Left ventricle myocardium inferior (tissue), 1 donor: ENCODE measurements at regions not wholly inside any gene's neighbourhood (a gene's known extent, or its start where the extent isn't known, plus 50 kb on each side); places are given as distances from the start of the nearest gene placed in this dataset.

Source experiments
- DNase-seq: peaks from one replicate; pipeline ENCODE4 v3.0.0-alpha.2; 2020
- H3K27ac ChIP-seq: fragments of 200-600 bp; replicated peaks from 2 replicates; pipeline ENCODE4 v1.8.0; 2021
- H3K27me3 ChIP-seq: fragments of 200-600 bp; 2 replicates; pipeline ENCODE4 v1.8.0; 2021; ENCODE audit warnings: low read depth
- H3K36me3 ChIP-seq: fragments of 200-600 bp; 2 replicates; pipeline ENCODE4 v1.8.0; 2021
- H3K4me1 ChIP-seq: fragments of 200-600 bp; 2 replicates; pipeline ENCODE4 v1.8.0; 2021
- H3K4me3 ChIP-seq: fragments of 200-600 bp; 2 replicates; pipeline ENCODE4 v1.8.0; 2021; ENCODE audit warnings: mild to moderate bottlenecking, moderate library complexity
- H3K9me3 ChIP-seq: fragments of 200-600 bp; replicated peaks from 2 replicates; pipeline ENCODE4 v1.8.0; 2021
- intact Hi-C: fragments of 100-400 bp; cut with micrococcal nuclease; formaldehyde crosslinking; loops from one replicate; pipeline ENCODE4 v1.11.0; 2022
- TF ChIP-seq, protein P1 (sequence below): fragments of 200-600 bp; IDR thresholded peaks from 2 replicates; pipeline ENCODE4 v1.8.0; 2021; ENCODE audit warnings: antibody characterized with exemption, mild to moderate bottlenecking, borderline replicate concordance
- donor health status: DM: no; HTN: yes; CAD: no; lungs with severe emphysema.

GRCh38 chrX:69097451-69098236 lies 67.6 kb downstream of the PJA1 start:
- Histone ChIP-seq H3K27me3 (no peaks in the 10 kb centered on the region), H3K9me3 (no peaks in the 10 kb centered on the region), H3K36me3 (no peaks in the 10 kb centered on the region), H3K4me1 (no peaks in the 10 kb centered on the region), H3K27ac (no peak overlapping the region), H3K4me3 (no peak overlapping the region)
- TF ChIP-seq, protein P1, sequence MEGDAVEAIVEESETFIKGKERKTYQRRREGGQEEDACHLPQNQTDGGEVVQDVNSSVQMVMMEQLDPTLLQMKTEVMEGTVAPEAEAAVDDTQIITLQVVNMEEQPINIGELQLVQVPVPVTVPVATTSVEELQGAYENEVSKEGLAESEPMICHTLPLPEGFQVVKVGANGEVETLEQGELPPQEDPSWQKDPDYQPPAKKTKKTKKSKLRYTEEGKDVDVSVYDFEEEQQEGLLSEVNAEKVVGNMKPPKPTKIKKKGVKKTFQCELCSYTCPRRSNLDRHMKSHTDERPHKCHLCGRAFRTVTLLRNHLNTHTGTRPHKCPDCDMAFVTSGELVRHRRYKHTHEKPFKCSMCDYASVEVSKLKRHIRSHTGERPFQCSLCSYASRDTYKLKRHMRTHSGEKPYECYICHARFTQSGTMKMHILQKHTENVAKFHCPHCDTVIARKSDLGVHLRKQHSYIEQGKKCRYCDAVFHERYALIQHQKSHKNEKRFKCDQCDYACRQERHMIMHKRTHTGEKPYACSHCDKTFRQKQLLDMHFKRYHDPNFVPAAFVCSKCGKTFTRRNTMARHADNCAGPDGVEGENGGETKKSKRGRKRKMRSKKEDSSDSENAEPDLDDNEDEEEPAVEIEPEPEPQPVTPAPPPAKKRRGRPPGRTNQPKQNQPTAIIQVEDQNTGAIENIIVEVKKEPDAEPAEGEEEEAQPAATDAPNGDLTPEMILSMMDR, result no peak
- intact Hi-C loops, result no loop called here
- DNase-seq, result no peak

GRCh38 chrX:69096963-69097362 lies 68.3 kb downstream of the PJA1 start:
- TF ChIP-seq, protein P1, result no peak
- intact Hi-C loops, result no loop called here
- H3K27me3 ChIP-seq, result no peaks in the 10 kb centered on the region
- no peaks in the 10 kb centered on the region for H3K36me3 ChIP-seq
- DNase-seq, result no peak
- no peak overlapping the region for H3K27ac ChIP-seq
- no peaks in the 10 kb centered on the region for H3K9me3 ChIP-seq
- no peaks in the 10 kb centered on the region for H3K4me1 ChIP-seq
- H3K4me3 ChIP-seq, result no peak overlapping the region

- Histone ChIP-seq H3K4me1 (no peaks in the 10 kb centered on the region), H3K36me3 (no peaks in the 10 kb centered on the region), H3K27ac (no peak overlapping the region), H3K4me3 (no peak overlapping the region), H3K27me3 (no peaks in the 10 kb centered on the region), H3K9me3 (no peaks in the 10 kb centered on the region)
- DNase-seq, result no peak
- TF ChIP-seq, protein P1, result no peak
- intact Hi-C loops, result no loop called here
Observed at GRCh38 chrX:69094977-69095669, 70.1 kb downstream of the PJA1 start.

GRCh38 chrX:69093960-69094871 lies 71.0 kb downstream of the PJA1 start:
- H3K9me3 ChIP-seq, result no peaks in the 10 kb centered on the region
- no peak for DNase-seq
- no peaks in the 10 kb centered on the region for H3K4me1 ChIP-seq
- H3K4me3 ChIP-seq, result no peak overlapping the region
- no peak overlapping the region for H3K27ac ChIP-seq
- TF ChIP-seq, protein P1, result peak; percentile 62
- intact Hi-C loops, result no loop called here
- no peaks in the 10 kb centered on the region for H3K27me3 ChIP-seq
- no peaks in the 10 kb centered on the region for H3K36me3 ChIP-seq

- Histone ChIP-seq H3K27ac (no peak overlapping the region), H3K27me3 (no peaks in the 10 kb centered on the region), H3K4me1 (no peaks in the 10 kb centered on the region), H3K9me3 (no peaks in the 10 kb centered on the region), H3K4me3 (no peak overlapping the region), H3K36me3 (no peaks in the 10 kb centered on the region)
- DNase-seq, result no peak
- intact Hi-C loops, result no loop called here
- TF ChIP-seq, protein P1, result no peak
Observed at GRCh38 chrX:69090022-69090421, 75.2 kb downstream of the PJA1 start.
